ENCODE measurements at regions not wholly inside any gene's neighbourhood (a gene's known extent, or its start where the extent isn't known, plus 50 kb on each side); places are given as distances from the start of the nearest gene placed in this dataset.
"Not testable (repeated sequence)": the region's sequence is repeated elsewhere in the genome, so short reads cannot be mapped to it uniquely, and the experiment has no call there.

DNA sequence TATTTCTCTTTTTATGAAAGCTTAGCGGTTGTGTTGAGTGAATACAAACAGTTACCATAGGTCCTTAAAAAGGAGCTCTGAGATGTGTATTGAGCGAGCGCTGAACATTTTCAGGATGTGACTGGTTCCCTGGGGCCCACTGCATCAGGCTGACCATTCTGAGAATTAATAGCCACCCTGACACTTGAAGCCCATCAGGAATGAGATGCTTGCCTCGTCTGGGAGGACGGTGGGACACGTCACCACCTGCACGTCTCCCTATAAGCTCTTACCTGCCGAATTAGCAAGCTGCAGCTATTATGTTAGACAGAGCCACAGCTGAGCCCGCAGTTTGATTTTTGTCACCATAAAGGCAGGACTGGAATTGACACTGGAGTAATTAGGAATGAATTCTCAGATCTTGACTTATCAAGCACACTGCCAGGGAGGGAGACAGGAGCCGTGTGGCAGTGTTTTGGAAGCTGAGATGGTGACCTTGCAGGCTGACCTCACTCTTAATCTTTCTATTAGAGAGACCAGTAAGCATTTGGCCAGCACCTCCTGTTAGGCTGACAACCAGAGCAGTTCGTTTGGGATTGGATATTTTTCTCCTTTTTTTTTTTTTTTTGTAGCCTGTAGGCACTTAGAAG, 373.1 kb upstream of the WWC1 start:
- H3K4me3 Mint-ChIP-seq, result no peak overlapping the region
- no peak overlapping the region for H3K27ac Mint-ChIP-seq
- no peak for DNase-seq
- no peaks in the 10 kb centered on the region for H3K36me3 Mint-ChIP-seq
- ATAC-seq (replicated peaks), result no peak
- H3K9me3 Mint-ChIP-seq, result peaks cover 5 to 16% of the 10 kb centered on the region in 2 donors
- no peaks in the 10 kb centered on the region for H3K4me1 Mint-ChIP-seq
- H3K27me3 Mint-ChIP-seq, result peaks cover 0 to 3% of the 10 kb centered on the region in 2 donors

GRCh38 chr5:167918813-167919483, 372.5 kb upstream of the WWC1 start:
- ATAC-seq (replicated peaks), result no peak
- Mint-ChIP-seq H3K27me3 (peaks cover 0 to 3% of the 10 kb centered on the region in 2 donors), H3K9me3 (peaks cover 5 to 16% of the 10 kb centered on the region in 2 donors), H3K4me1 (no peaks in the 10 kb centered on the region), H3K4me3 (no peak overlapping the region), H3K36me3 (no peaks in the 10 kb centered on the region), H3K27ac (no peak overlapping the region)
- no peak for DNase-seq

- DNase-seq (no peak), ATAC-seq (replicated peaks) (no peak)
- Mint-ChIP-seq H3K4me1 (no peaks in the 10 kb centered on the region), H3K9me3 (peaks cover 4 to 12% of the 10 kb centered on the region in 2 donors), H3K27me3 (peaks cover 0 to 3% of the 10 kb centered on the region in 2 donors), H3K36me3 (no peaks in the 10 kb centered on the region), H3K4me3 (no peak overlapping the region), H3K27ac (no peak overlapping the region)
Measured at GRCh38 chr5:167920589-167920988, 370.9 kb upstream of the WWC1 start.

DNA sequence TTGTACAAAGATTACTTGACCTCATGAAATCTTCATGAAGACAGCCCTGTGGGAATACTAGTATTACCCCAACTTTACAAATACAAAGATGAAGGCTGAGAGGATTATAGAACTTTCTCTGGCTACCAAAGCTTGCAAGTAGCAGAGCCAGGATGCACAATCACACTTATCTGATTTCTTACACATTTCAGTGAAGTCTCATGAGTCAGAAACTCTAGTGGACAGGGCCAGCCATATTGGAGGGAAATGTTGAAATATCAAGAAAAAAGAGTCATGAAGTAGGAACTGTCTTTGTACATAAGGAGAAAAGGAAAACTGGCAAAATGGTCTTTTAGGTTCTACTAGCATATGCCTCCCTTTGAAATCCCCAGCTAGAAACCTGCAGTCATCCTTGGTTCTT, 369.6 kb upstream of the WWC1 start:
- no peaks in the 10 kb centered on the region for H3K4me1 Mint-ChIP-seq
- no peak for ATAC-seq (replicated peaks)
- H3K36me3 Mint-ChIP-seq, result no peaks in the 10 kb centered on the region
- H3K27ac Mint-ChIP-seq, result no peak overlapping the region
- DNase-seq, result no peak
- H3K27me3 Mint-ChIP-seq, result peaks cover 0 to 3% of the 10 kb centered on the region in 2 donors
- H3K9me3 Mint-ChIP-seq, result peaks cover 4 to 11% of the 10 kb centered on the region in 2 donors
- H3K4me3 Mint-ChIP-seq, result no peak overlapping the region

DNA sequence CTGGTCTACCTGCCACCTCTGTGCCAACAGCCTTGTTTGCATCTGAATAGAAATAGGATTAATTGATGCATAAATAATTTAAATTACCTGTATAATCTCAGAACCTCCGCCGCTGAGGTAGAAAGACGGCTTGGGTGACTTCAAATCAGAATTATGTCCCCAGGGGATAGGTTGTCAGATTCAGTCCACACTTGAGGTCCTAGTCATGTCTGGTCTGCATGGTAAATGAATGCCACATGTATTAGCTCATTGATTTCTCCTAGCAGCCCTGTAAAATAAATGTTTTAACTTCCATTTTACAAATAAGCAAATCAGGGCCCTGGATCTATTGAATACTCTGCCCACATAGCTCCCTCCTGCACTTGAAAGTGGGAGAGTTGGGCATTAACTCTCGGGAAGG, 368.0 kb upstream of the WWC1 start:
- no peak for ATAC-seq (replicated peaks)
- H3K4me3 Mint-ChIP-seq, result no peak overlapping the region
- H3K27me3 Mint-ChIP-seq, result peaks cover 0 to 3% of the 10 kb centered on the region in 2 donors
- H3K27ac Mint-ChIP-seq, result no peak overlapping the region
- DNase-seq, result no peak
- no peaks in the 10 kb centered on the region for H3K4me1 Mint-ChIP-seq
- peaks cover 4 to 11% of the 10 kb centered on the region in 2 donors for H3K9me3 Mint-ChIP-seq
- H3K36me3 Mint-ChIP-seq, result no peaks in the 10 kb centered on the region

- Mint-ChIP-seq H3K9me3 (peaks cover 3 to 4% of the 10 kb centered on the region in 2 donors), H3K27me3 (no peaks in the 10 kb centered on the region), H3K4me3 (no peak overlapping the region), H3K36me3 (no peaks in the 10 kb centered on the region), H3K27ac (no peak overlapping the region), H3K4me1 (no peaks in the 10 kb centered on the region)
- no peak for DNase-seq
- no peak for ATAC-seq (replicated peaks)
Measured at GRCh38 chr5:167929841-167930240, 361.6 kb upstream of the WWC1 start.

DNA sequence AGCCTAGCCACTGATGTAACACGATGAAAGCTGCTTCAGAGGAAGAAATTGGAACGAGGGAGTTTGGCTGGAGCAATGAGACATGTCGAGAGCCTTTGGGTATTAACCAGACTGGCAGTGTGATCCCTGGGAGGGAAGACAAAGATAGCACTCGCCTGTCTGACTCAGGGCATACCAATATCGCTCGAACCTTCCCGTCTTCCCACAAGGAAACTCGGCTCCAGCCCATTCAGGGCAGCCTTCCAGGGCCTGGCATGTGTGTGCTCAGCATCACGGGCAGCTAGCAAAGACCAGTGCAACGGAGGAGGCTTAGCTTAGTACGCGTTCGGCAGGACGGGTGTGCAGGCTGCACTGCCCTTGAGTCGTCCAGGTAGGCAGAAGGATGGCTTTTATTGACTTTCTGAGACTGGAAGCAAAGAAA, 356.9 kb upstream of the WWC1 start:
- peaks cover 5 to 13% of the 10 kb centered on the region in 2 donors for H3K9me3 Mint-ChIP-seq
- no peaks in the 10 kb centered on the region for H3K4me1 Mint-ChIP-seq
- no peaks in the 10 kb centered on the region for H3K27me3 Mint-ChIP-seq
- H3K4me3 Mint-ChIP-seq, result no peak overlapping the region
- H3K36me3 Mint-ChIP-seq, result no peaks in the 10 kb centered on the region
- no peak for ATAC-seq (replicated peaks)
- DNase-seq, result no peak
- no peak overlapping the region for H3K27ac Mint-ChIP-seq

- Mint-ChIP-seq H3K27me3 (no peaks in the 10 kb centered on the region), H3K36me3 (no peaks in the 10 kb centered on the region), H3K4me1 (no peaks in the 10 kb centered on the region), H3K4me3 (no peak overlapping the region), H3K27ac (no peak overlapping the region), H3K9me3 (peaks cover 5 to 13% of the 10 kb centered on the region in 2 donors)
- DNase-seq, result no peak
- no peak for ATAC-seq (replicated peaks)
Measured at GRCh38 chr5:167936022-167936421, 355.4 kb upstream of the WWC1 start.

DNA sequence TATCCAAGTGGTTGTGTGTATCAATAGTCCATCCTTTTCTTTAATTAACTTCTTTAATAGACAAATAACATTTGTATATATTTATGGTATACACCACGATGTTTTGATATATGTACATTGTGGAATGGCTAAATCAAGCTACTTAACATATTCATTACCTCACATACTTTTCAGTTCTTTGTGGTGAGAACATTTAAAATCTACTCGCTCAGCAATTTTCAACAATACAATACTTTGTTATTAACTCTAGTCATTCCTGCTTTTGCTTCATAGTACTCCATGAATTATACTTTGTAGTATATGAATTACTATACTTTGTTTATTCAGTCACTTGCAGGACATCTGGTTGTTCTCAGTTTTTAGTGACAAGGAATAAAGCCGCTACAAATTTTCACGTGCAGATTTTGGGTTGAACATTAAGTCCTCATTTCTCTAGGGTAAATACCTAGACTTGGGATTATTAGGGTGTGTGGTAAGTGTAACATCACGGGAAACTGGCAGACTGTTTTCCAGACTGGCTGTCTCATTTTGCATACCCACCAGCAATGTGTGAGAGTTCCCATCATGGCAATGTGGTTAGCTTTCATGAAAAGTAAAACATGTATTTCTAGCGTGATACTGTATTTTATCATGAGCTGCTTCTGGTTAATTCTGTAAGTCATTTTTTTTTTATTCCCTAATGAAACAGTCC, 354.4 kb upstream of the WWC1 start:
- H3K9me3 Mint-ChIP-seq, result peaks cover 5 to 9% of the 10 kb centered on the region in 2 donors
- H3K27ac Mint-ChIP-seq, result no peak overlapping the region
- H3K4me3 Mint-ChIP-seq, result no peak overlapping the region

DNA sequence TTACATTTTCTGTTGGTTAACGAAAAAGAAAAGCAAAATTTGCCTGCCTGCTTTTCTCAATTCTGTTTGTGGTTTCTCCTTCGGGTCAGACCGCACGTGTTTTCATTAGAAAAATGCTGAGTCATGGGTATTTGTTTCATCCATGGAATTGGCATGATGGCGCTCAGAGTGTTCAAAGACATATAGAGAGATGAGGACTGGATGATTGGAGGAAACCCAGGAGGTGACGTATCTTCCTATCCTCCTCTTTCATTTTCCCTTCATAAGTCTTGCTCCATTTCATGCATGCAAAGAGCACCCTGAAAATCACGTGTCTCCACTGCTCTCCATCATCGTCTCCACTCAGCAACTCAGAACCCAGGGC, 353.8 kb upstream of the WWC1 start:
- Mint-ChIP-seq H3K4me3 (peak overlapping the region in 1 of 2 donors; percentile 15), H3K9me3 (peaks cover 5 to 8% of the 10 kb centered on the region in 2 donors), H3K4me1 (no peaks in the 10 kb centered on the region), H3K36me3 (no peaks in the 10 kb centered on the region), H3K27me3 (no peaks in the 10 kb centered on the region), H3K27ac (no peak overlapping the region)
- DNase-seq (no peak), ATAC-seq (replicated peaks) (no peak)

More for the DNA sequence above, 354.4 kb upstream of the WWC1 start:
- Mint-ChIP-seq H3K27me3 (no peaks in the 10 kb centered on the region), H3K4me1 (no peaks in the 10 kb centered on the region), H3K36me3 (no peaks in the 10 kb centered on the region)
- no peak for ATAC-seq (replicated peaks)
- DNase-seq, result no peak

DNA sequence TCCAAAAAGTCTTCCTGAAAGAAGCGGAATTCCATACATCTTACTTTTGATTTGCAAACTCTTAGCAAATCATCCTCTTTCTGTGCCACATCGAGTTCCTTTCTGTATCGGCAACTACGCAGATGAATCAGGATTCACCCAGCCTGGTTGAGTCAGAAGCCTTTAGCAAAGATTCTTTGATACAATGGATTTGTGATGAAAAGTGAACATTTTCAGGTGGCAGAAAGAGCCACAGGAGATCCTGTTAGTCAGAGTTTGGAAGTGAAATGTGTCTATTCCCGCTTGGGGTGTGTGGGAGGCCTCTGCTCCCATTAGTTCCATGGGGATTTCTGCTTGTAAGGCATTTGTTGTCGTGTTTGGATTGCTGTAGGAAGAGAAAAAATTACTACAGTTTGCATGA, 351.8 kb upstream of the WWC1 start:
- no peak for DNase-seq
- Mint-ChIP-seq H3K4me3 (no peak overlapping the region), H3K4me1 (no peaks in the 10 kb centered on the region), H3K27me3 (no peaks in the 10 kb centered on the region), H3K36me3 (no peaks in the 10 kb centered on the region), H3K27ac (no peak overlapping the region), H3K9me3 (peaks cover 3 to 8% of the 10 kb centered on the region in 2 donors)
- no peak for ATAC-seq (replicated peaks)

DNA sequence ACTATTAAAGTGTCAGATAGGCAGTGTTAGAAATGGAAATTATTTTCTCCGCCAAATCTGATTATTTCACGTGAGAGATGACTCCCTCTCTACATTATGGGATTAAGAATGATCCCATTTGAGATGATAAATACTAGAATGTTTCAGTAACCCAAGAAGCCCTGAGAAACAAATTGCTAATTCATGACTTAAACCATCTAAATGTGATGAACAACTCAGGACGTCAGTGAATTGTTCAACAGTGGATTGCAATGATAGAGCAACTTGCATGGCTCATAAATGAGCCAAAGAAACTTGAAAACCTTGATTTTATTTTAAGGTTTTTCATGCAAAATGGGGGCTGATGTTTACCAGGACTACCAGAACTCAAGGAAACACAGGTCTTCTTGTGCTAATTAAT, 350.5 kb upstream of the WWC1 start:
- DNase-seq (no peak), ATAC-seq (replicated peaks) (no peak)
- no peaks in the 10 kb centered on the region for H3K36me3 Mint-ChIP-seq
- H3K27me3 Mint-ChIP-seq, result no peaks in the 10 kb centered on the region
- no peak overlapping the region for H3K4me3 Mint-ChIP-seq
- H3K9me3 Mint-ChIP-seq, result peaks cover 3 to 8% of the 10 kb centered on the region in 2 donors
- no peak overlapping the region for H3K27ac Mint-ChIP-seq
- H3K4me1 Mint-ChIP-seq, result no peaks in the 10 kb centered on the region

DNA sequence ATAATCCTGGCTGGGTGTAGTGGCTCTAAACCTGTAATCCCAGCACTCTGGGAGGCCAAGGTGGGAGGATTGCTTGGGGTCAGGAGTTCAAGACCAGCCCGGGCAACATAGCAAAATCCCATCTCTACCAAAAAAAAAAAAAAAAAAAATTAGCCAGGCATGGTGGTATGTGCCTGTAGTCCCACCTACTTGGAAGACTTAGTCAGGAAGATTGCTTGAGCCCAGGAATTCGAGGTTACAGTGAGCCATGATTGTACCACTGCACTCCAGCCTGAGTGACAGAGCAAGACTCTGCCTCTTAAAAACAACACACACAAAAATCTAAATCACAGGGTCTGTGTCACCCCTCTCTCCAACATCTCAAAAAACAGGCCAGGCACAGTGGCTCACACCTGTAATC, 349.9 kb upstream of the WWC1 start:
- H3K27me3 Mint-ChIP-seq; H3K27ac Mint-ChIP-seq; H3K9me3 Mint-ChIP-seq; H3K4me1 Mint-ChIP-seq; H3K4me3 Mint-ChIP-seq; ATAC-seq (replicated peaks); H3K36me3 Mint-ChIP-seq; DNase-seq: not testable (repeated sequence)

- Mint-ChIP-seq H3K4me3 (no peak overlapping the region), H3K27me3 (no peaks in the 10 kb centered on the region), H3K9me3 (peaks cover under 1 to 3% of the 10 kb centered on the region in 2 donors), H3K27ac (no peak overlapping the region), H3K36me3 (no peaks in the 10 kb centered on the region), H3K4me1 (no peaks in the 10 kb centered on the region)
- ATAC-seq (replicated peaks) (no peak), DNase-seq (no peak)
Measured at GRCh38 chr5:167943343-167943742, 348.1 kb upstream of the WWC1 start.

Measured in stimulated activated naive B cell treated with anti-CD40 and anti-IgM and Interleukin-4, amounts not matched to agents 10 μg/mL and 1 μg/mL and 100 μg/mL, for 72 hours (primary cell).